K562 (cell line): ENCODE measurements at regions not wholly inside any gene's neighbourhood (a gene's known extent, or its start where the extent isn't known, plus 50 kb on each side); places are given as distances from the start of the nearest gene placed in this dataset.

Source experiments
- ATAC-seq: fragments of 200-7000 bp; cut with Tn5 transposase; 3 replicates; pipeline ENCODE4 v1.9.1; 2020; ENCODE audit warnings: moderate library complexity
- BruUV-seq: library from RNA; stranded (reverse); fragments of 400-500 nt; replicated peaks from 2 replicates; lab custom pipeline; 2021; lab: Mats Ljungman, UMichigan
- CTCF ChIA-PET: fragments of 300-600 bp; formaldehyde crosslinking; extraction: SDS; loops from one replicate; lab custom pipeline; 2021; ENCODE audit warnings: low intra/inter-chr PET ratio; lab: Yijun Ruan, JAX
- POLR2A ChIA-PET: fragments of 300-600, 350-650 bp; sonication (Branson Sonifier 250); formaldehyde crosslinking; extraction: SDS; loops from one replicate; lab custom pipeline; 2021; ENCODE audit warnings: antibody characterized with exemption, inconsistent platforms; lab: Yijun Ruan, JAX
- DNase-seq, 4 experiments: peaks; one replicate each; pipeline versions ENCODE4 v3.0.0 to v3.0.0-alpha.2; 2011 to 2018; ENCODE audit warnings: low spot score in 3 of 4, mixed read lengths in 3 of 4; ENCODE audit errors: extremely low read depth in 1 of 4
- FAIRE-seq: peaks from 2 replicates; lab custom pipeline; 2011; peaks lifted over from hg19 to GRCh38; lab: Jason Lieb, UNC
- H2AFZ ChIP-seq: 2 replicates; pipeline ENCODE4 v1.6.0; 2011; ENCODE audit warnings: low read depth, low read length, control low read depth, inconsistent platforms
- H3K27ac ChIP-seq: fragments of 200-600 bp; 3 replicates; pipeline ENCODE4 v1.8.0; 2011; ENCODE audit warnings: low read depth, mild to moderate bottlenecking, control low read depth, inconsistent platforms, low read length, moderate library complexity, mixed read lengths; ENCODE audit errors: extremely low read depth
- H3K27me3 ChIP-seq, 2 experiments: fragments of 300-600 bp in 1 of 2; 2 replicates in 1 of 2; 3 replicates in 1 of 2; pipeline versions ENCODE4 v1.6.0 to v1.8.0; 2011; ENCODE audit warnings: inconsistent platforms in 2 of 2, low read length in 2 of 2, mild to moderate bottlenecking in 1 of 2, mixed read lengths in 1 of 2, moderate library complexity in 1 of 2; ENCODE audit not compliant: control insufficient read depth in 2 of 2, insufficient read depth in 2 of 2
- H3K36me3 ChIP-seq: fragments of 300-600 bp; 3 replicates; pipeline ENCODE4 v1.8.0; 2011; ENCODE audit warnings: mild to moderate bottlenecking, low read length, inconsistent platforms; ENCODE audit not compliant: control insufficient read depth, insufficient read depth
- H3K4me1 ChIP-seq, 2 experiments: fragments of 200-600 bp in 1 of 2; replicated peaks in 1 of 2; 2 replicates in 1 of 2; 3 replicates in 1 of 2; pipeline versions ENCODE4 v1.5.1 to v1.8.0; 2011; ENCODE audit warnings: inconsistent platforms in 2 of 2, low read length in 2 of 2, mild to moderate bottlenecking in 1 of 2, mixed read lengths in 1 of 2, moderate library complexity in 1 of 2; ENCODE audit not compliant: control insufficient read depth in 2 of 2, insufficient read depth in 2 of 2
- H3K4me2 ChIP-seq: 2 replicates; pipeline ENCODE4 v1.6.1; 2011; ENCODE audit warnings: low read length, control low read depth, inconsistent platforms, mixed read lengths; ENCODE audit not compliant: insufficient read depth
- H3K4me3 ChIP-seq: fragments of 200-600 bp; sonication (generic), shearing (Covaris generic); 2 replicates; pipeline ENCODE4 v1.5.1; 2016; ENCODE audit warnings: control low read depth, inconsistent platforms
- H3K79me2 ChIP-seq: fragments of 200-600 bp; 3 replicates; pipeline ENCODE4 v1.8.0; 2011; ENCODE audit warnings: low read length, inconsistent platforms; ENCODE audit not compliant: control insufficient read depth, insufficient read depth
- H3K9ac ChIP-seq, 2 experiments: 2 replicates each; pipeline versions ENCODE4 v1.6.0 to v1.6.1; 2011; ENCODE audit warnings: low read depth in 2 of 2, low read length in 2 of 2, control low read depth in 1 of 2, inconsistent platforms in 1 of 2, mild to moderate bottlenecking in 1 of 2, mixed read lengths in 1 of 2; ENCODE audit not compliant: insufficient read depth in 1 of 2
- H3K9me1 ChIP-seq: one replicate; pipeline ENCODE4 v1.6.0; 2011; ENCODE audit warnings: inconsistent platforms, mild to moderate bottlenecking, low read length, moderate library complexity; ENCODE audit not compliant: control insufficient read depth, insufficient read depth
- H3K9me3 ChIP-seq: replicated peaks from 2 replicates; pipeline ENCODE4 v1.5.1; 2011; ENCODE audit warnings: low read depth, low read length, inconsistent platforms; ENCODE audit not compliant: control insufficient read depth, insufficient read depth
- H4K20me1 ChIP-seq: replicated peaks from 2 replicates; pipeline ENCODE4 v1.6.1; 2011; ENCODE audit warnings: low read length, inconsistent platforms, mixed read lengths; ENCODE audit not compliant: control insufficient read depth, insufficient read depth
- C11orf30 ChIP-seq: fragments of 450-650 bp; IDR thresholded peaks from 2 replicates; pipeline ENCODE4 v1.6.1; 2016; ENCODE audit warnings: low read depth, mild to moderate bottlenecking
- CBFA2T3 ChIP-seq: fragments of 450-650 bp; IDR thresholded peaks from 2 replicates; pipeline ENCODE4 v1.6.1; 2017
- CBX8 ChIP-seq: fragments of 200-600 bp; sonication (generic); IDR thresholded peaks from 2 replicates; pipeline ENCODE4 v1.6.1; 2012; ENCODE audit warnings: borderline replicate concordance, mixed run types, low read depth, mild to moderate bottlenecking, moderate library complexity, mixed read lengths, low read length, control low read depth, inconsistent platforms; ENCODE audit not compliant: poor library complexity, severe bottlenecking; ENCODE audit errors: extremely low read depth
- CEBPG ChIP-seq, 3 experiments: fragments of 200-800 bp in 1 of 3; sonication (Bioruptor generic) in 1 of 3; sonication (generic) in 1 of 3; formaldehyde crosslinking in 1 of 3; IDR thresholded peaks in 2 of 3; conservative IDR thresholded peaks in 1 of 3; 2 replicates each; pipeline versions ENCODE4 v1.6.1 to v1.8.0; 2016 to 2022; ENCODE audit warnings: missing compliant biosample characterization in 2 of 3, missing genetic modification characterization in 2 of 3, mild to moderate bottlenecking in 1 of 3, missing genetic modification reagents in 1 of 3
- COPS2 ChIP-seq: fragments of 450-650 bp; conservative IDR thresholded peaks from 2 replicates; pipeline ENCODE4 v1.6.1; 2016; ENCODE audit warnings: mild to moderate bottlenecking, moderate library complexity
- SETDB1 ChIP-seq: IDR thresholded peaks from one replicate; pipeline ENCODE4 v1.6.1; 2012; ENCODE audit warnings: low read length, control low read depth, inconsistent platforms
- TBL1XR1 ChIP-seq, 2 experiments: IDR thresholded peaks; 2 replicates each; pipeline ENCODE4 v1.6.1; 2012; ENCODE audit warnings: improper control_type of control experiment in 2 of 2, low read length in 2 of 2, mild to moderate bottlenecking in 1 of 2
- TCF7L2 ChIP-seq: fragments of 150-350 bp; IDR thresholded peaks from 2 replicates; pipeline ENCODE4 v1.6.1; 2016; ENCODE audit warnings: low read depth, mild to moderate bottlenecking, low read length, moderate library complexity
- THRB ChIP-seq: fragments of 450-650 bp; formaldehyde crosslinking; conservative IDR thresholded peaks from 2 replicates; pipeline ENCODE4 v1.4.0; 2022; ENCODE audit warnings: mild to moderate bottlenecking, missing genetic modification characterization
- YY1 ChIP-seq, 3 experiments: IDR thresholded peaks; 2 replicates each; pipeline ENCODE4 v1.6.1; 2011; ENCODE audit warnings: low read length in 2 of 3, mild to moderate bottlenecking in 2 of 3, moderate library complexity in 2 of 3, borderline replicate concordance in 1 of 3, control low read depth in 1 of 3, low read depth in 1 of 3; ENCODE audit not compliant: insufficient read depth in 3 of 3, insufficient replicate concordance in 2 of 3, control insufficient read depth in 1 of 3, insufficient read length in 1 of 3; ENCODE audit errors: extremely low read depth in 1 of 3
- WGBS: fragments of 100-300 bp; shearing (Covaris generic); methylation state at CpG from one replicate; pipeline ENCODE4 v1.1.6; 2016; ENCODE audit warnings: low coverage, mixed read lengths; ENCODE audit not compliant: insufficient coverage; ENCODE audit errors: missing lambda C conversion rate; 5-methylcytosine and 5-hydroxymethylcytosine counted together
- in situ Hi-C: fragments of 300-500 bp; cut with MboI; formaldehyde crosslinking; loops from 4 replicates; pipeline ENCODE4 v1.15.0; 2018; ENCODE audit warnings: inconsistent platforms, mixed read lengths
- intact Hi-C: fragments of 100-400 bp; cut with micrococcal nuclease; formaldehyde crosslinking; loops from 2 replicates; pipeline ENCODE4 v1.14.2; 2022
- TF ChIP-seq, protein P1 (sequence below): sonication (generic); formaldehyde crosslinking; IDR thresholded peaks from 2 replicates; pipeline ENCODE4 v1.8.0; 2022; ENCODE audit warnings: missing genetic modification reagents, mild to moderate bottlenecking, borderline replicate concordance
- TF ChIP-seq, protein P2 (sequence below): fragments of 250-450 bp; sonication (Bioruptor Pico); IDR thresholded peaks from 2 replicates; pipeline ENCODE4 v1.4.0; 2020; ENCODE audit warnings: mild to moderate bottlenecking, moderate library complexity

DNA sequence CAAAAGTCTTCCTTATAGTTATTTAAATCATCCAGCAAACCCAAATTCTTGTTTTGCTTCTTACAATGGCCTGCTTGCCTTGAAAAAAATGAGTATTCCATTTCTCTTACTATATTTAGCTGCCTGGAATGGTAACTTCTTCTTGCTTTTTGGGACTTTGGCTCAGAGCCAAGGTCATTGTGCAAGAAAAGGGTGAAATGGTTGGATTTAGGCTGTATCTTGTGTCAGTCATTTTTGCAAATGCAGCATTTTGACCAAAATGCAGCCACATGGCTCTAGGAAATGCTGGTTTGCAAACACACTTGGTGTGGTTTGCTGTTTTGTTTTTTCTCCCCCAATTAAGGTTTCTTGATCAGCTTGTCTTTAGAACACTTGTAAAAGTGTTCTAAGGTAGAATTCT lies 133.3 kb upstream of the ELL2 start (continued):
- TF ChIP-seq, protein P1, sequence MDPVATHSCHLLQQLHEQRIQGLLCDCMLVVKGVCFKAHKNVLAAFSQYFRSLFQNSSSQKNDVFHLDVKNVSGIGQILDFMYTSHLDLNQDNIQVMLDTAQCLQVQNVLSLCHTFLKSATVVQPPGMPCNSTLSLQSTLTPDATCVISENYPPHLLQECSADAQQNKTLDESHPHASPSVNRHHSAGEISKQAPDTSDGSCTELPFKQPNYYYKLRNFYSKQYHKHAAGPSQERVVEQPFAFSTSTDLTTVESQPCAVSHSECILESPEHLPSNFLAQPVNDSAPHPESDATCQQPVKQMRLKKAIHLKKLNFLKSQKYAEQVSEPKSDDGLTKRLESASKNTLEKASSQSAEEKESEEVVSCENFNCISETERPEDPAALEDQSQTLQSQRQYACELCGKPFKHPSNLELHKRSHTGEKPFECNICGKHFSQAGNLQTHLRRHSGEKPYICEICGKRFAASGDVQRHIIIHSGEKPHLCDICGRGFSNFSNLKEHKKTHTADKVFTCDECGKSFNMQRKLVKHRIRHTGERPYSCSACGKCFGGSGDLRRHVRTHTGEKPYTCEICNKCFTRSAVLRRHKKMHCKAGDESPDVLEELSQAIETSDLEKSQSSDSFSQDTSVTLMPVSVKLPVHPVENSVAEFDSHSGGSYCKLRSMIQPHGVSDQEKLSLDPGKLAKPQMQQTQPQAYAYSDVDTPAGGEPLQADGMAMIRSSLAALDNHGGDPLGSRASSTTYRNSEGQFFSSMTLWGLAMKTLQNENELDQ = no peak
- peak; percentile 35; the same call in 1 of the 2 replicates for TF ChIP-seq C11orf30
- TF ChIP-seq YY1 (IDR thresholded peaks at IDR 0.05; ENCODE audit: borderline replicate concordance in 1 of 3, control insufficient read depth in 1 of 3, extremely low read depth in 1 of 3, insufficient read depth in 3 of 3, insufficient read length in 1 of 3, insufficient replicate concordance in 2 of 3, low read depth in 1 of 3, low read length in 2 of 3) = no peak
- no peak for TF ChIP-seq COPS2
- no peak for TF ChIP-seq CEBPG (CRISPR knock-in tag; IDR thresholded peaks at IDR 0.05)
- peak in 1 of 2 experiments; percentile 73; a peak in 2 of 4 replicates for TF ChIP-seq CEBPG (tag; conservative IDR thresholded peaks at IDR 0.05 in 1 of 2, IDR thresholded peaks at IDR 0.05 in 1 of 2)
- TF ChIP-seq TBL1XR1 (IDR thresholded peaks at IDR 0.05; ENCODE audit: low read length in 2 of 2) = no peak
- TF ChIP-seq, all 486 proteins: peak for 7

DNA sequence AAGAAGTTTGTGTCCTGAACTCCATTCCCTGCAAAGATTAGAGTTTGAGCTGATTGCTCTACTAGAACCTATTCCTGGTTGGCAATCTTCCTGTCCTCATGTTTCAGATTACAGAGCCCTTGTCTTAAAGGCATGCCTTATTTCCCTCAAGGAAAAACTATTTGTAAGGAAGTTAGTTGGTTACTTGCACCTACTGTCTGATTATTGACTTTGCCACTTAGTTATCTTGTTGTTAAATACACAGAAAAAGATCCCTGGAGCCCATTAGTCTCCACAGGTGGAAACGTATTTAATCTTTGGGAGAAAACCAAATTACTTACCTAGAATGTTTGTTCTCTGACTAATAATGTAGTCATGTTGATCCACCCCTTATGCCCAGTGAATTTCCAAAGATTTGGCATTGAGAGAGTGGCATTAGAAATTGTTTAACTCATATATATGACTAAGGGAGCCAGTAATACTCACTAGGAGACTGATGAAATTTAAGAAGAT lies 132.3 kb upstream of the ELL2 start:
- FAIRE-seq = no peak

More for the DNA sequence above, 132.3 kb upstream of the ELL2 start:
- no TSS peak for BruUV-seq
- WGBS = 4% methylated on average over 1 of the region's 1 CpG
- H3K27ac ChIP-seq = no peak overlapping the region
- no peak overlapping the region for H3K4me2 ChIP-seq
- H3K9me1 ChIP-seq = no peaks in the 10 kb centered on the region
- ChIA-PET POLR2A (no interaction called here), CTCF (no interaction called here)
- no peak for TF ChIP-seq CBX8
- no peak for TF ChIP-seq THRB
- TF ChIP-seq CBFA2T3 = no peak
- TF ChIP-seq TCF7L2 = no peak
- TF ChIP-seq SETDB1 = no peak
- TF ChIP-seq, protein P2, sequence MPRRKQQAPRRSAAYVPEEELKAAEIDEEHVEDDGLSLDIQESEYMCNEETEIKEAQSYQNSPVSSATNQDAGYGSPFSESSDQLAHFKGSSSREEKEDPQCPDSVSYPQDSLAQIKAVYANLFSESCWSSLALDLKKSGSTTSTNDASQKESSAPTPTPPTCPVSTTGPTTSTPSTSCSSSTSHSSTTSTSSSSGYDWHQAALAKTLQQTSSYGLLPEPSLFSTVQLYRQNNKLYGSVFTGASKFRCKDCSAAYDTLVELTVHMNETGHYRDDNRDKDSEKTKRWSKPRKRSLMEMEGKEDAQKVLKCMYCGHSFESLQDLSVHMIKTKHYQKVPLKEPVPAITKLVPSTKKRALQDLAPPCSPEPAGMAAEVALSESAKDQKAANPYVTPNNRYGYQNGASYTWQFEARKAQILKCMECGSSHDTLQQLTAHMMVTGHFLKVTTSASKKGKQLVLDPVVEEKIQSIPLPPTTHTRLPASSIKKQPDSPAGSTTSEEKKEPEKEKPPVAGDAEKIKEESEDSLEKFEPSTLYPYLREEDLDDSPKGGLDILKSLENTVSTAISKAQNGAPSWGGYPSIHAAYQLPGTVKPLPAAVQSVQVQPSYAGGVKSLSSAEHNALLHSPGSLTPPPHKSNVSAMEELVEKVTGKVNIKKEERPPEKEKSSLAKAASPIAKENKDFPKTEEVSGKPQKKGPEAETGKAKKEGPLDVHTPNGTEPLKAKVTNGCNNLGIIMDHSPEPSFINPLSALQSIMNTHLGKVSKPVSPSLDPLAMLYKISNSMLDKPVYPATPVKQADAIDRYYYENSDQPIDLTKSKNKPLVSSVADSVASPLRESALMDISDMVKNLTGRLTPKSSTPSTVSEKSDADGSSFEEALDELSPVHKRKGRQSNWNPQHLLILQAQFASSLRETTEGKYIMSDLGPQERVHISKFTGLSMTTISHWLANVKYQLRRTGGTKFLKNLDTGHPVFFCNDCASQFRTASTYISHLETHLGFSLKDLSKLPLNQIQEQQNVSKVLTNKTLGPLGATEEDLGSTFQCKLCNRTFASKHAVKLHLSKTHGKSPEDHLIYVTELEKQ (CRISPR knock-in tag) = no peak
- H3K4me3 ChIP-seq = no peak overlapping the region
- intact Hi-C loops = no loop called here
- no peak for DNase-seq
- no peak overlapping the region for H3K9ac ChIP-seq
- no peaks in the 10 kb centered on the region for H3K79me2 ChIP-seq
- ATAC-seq = no peak
- no peaks in the 10 kb centered on the region for H3K4me1 ChIP-seq
- no peaks in the 10 kb centered on the region for H3K9me3 ChIP-seq
- no peaks in the 10 kb centered on the region for H4K20me1 ChIP-seq
- no peaks in the 10 kb centered on the region for H3K36me3 ChIP-seq
- in situ Hi-C loops = no loop called here
- H2AFZ ChIP-seq = no peak overlapping the region
- H3K27me3 ChIP-seq = no peaks in the 10 kb centered on the region
